ENCODE measurements at regions not wholly inside any gene's neighbourhood (a gene's known extent, or its start where the extent isn't known, plus 50 kb on each side); places are given as distances from the start of the nearest gene placed in this dataset.
"Not testable (repeated sequence)": the region's sequence is repeated elsewhere in the genome, so short reads cannot be mapped to it uniquely, and the experiment has no call there.

GRCh38 chr7:106583706-106584690 lies 77.0 kb downstream of the CCDC71L start:
- DNase-seq: no peak

GRCh38 chr7:106583100-106583499 lies 77.9 kb downstream of the CCDC71L start:
- no peak for DNase-seq

GRCh38 chr7:106582365-106582764 lies 78.6 kb downstream of the CCDC71L start:
- DNase-seq: no peak

DNA sequence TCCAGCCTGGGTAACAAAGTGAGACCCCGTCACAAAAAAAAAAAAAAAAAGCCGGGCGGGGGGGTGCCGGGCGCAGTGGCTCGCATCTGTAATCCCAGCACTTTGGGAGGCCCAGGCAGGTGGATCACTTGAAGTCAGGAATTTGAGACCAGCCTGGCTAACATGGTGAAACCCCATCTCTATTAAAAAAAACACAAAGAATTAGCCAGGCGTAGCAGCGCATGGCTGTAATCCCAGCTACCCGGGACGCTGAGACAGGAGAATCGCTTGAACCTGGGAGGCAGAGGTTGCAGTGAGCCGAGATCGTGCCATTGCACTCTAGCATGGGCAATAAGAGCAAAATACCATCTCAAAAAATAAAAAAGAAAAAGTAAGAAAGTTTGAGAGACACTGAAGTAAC lies 81.9 kb downstream of the CCDC71L start:
- DNase-seq: not testable (repeated sequence)

- no peak for DNase-seq
Observed at GRCh38 chr7:106575138-106575823, 85.7 kb downstream of the CCDC71L start.

GRCh38 chr7:106573738-106574137 lies 87.2 kb downstream of the CCDC71L start:
- no peak for DNase-seq

DNA sequence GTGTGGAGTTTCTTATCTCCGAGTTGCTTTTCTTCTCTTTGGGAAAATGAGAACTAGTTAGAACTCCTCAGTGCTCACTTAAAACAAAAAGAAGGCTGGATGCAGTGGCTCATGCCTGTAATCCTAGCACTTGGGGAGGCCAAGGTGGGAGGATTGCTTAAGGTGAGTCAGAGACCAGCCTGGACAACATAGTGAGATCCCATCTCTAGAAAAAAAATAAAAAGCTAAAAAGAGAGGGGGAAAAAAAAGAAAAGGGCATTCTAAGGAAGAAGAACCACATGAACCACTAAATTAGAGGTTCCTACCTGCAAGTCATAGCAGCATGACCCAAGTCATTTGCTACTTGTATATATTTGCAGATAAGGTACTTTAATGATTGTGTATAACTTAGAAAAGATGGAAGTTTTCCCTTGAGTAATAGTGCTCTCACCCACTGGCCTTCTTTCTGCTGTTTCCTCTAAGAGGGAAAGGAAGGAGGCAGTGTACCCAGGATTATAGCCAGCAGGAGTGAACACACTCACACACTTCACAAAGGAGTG lies 87.8 kb downstream of the CCDC71L start:
- DNase-seq: no peak

GRCh38 chr7:106572394-106573124 lies 88.4 kb downstream of the CCDC71L start:
- no peak for DNase-seq

GRCh38 chr7:106571563-106571962 lies 89.4 kb downstream of the CCDC71L start:
- DNase-seq: no peak

DNA sequence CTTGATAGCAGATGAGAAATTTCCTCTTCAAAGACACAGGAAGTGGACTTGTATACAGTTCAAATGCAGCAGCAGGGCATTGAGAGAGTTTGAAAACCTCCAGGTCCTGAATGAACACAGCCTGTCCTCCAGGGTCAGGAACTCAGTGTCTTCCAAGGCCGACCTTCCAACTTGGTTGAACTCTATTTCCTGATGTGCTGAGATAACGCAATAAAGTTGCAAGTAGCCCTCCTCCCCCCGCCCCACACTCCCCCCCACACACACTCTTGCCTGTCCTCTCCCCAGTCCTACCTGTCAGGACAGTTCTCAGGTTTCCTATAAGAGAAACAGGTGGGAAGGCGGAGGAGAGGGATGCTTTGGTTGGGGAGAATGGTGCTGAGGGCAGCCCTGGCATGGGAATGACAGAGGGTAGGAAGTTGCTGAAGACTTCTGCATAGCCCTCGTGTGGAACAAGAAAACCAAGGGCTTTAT lies 90.0 kb downstream of the CCDC71L start:
- no peak for DNase-seq

GRCh38 chr7:106570146-106570545 lies 90.8 kb downstream of the CCDC71L start:
- no peak for DNase-seq

- no peak for DNase-seq
Observed at GRCh38 chr7:106569500-106569929, 91.4 kb downstream of the CCDC71L start.

- DNase-seq: no peak
Observed at GRCh38 chr7:106568680-106569499, 92.1 kb downstream of the CCDC71L start.

GRCh38 chr7:106568002-106568679 lies 92.8 kb downstream of the CCDC71L start:
- DNase-seq: no peak

DNA sequence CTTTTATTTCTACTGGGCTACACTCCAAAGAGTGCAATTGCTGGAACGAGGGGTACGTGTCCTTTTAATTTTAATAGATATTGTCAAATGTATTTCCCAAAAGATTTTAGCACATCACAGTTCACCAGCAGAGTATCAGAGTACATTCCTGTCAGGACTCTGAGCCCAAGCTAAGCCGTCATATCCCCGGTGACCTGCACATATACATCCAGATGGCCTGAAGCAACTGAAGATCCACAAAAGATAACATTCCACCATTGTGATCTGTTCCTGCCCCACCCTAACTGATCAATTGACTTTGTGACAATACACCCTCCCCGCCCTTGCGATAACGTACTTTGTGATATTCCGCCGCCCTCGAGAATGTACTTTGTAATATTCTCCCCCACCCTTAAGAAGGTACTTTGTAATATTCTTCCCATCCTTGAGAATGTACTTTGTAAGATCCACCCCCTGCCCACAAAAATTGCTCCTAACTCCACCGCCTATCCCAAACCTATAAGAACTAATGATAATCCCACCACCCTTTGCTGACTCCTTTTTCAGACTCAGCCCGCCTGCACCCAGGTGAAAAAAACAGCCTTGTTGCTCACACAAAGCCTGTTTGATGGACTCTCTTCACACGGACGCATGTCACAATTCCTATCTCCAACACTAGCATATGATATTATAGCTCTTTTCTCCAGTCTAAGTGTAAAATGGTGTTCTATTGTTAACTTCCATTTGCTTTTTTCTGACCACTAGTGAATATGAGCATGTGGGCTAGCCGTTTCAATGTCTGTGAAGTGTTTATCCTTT lies 93.6 kb downstream of the CCDC71L start:
- DNase-seq: not testable (repeated sequence)

GRCh38 chr7:106566672-106567071 lies 94.3 kb downstream of the CCDC71L start:
- DNase-seq: no peak

DNA sequence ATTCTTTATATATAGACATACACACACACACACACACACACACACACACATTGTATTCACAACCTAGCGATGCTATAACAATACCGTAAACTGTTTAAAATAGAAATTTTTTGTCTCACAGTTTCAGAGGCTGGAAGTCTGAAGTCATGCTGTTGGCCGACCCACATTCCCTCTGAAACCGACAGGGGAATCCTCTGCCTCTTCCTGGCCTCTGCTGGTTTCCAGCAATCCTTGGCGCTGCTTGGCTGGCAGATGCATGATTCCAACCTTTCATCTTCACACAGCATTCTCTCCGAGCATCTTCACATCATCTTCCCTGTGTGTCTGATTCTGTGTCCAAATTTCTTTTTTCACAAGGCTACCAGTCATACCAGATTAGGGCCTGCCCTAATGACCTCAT lies 94.8 kb downstream of the CCDC71L start:
- no peak for DNase-seq

GRCh38 chr7:106565428-106565827 lies 95.5 kb downstream of the CCDC71L start:
- DNase-seq: no peak

GRCh38 chr7:106563466-106564150 lies 97.3 kb downstream of the CCDC71L start:
- DNase-seq: no peak
